NCI-H146 treated with DMSO at 0.1 percent for 48 hours (cell line): ENCODE measurements at regions not wholly inside any gene's neighbourhood (a gene's known extent, or its start where the extent isn't known, plus 50 kb on each side); places are given as distances from the start of the nearest gene placed in this dataset.
"Not testable (repeated sequence)": the region's sequence is repeated elsewhere in the genome, so short reads cannot be mapped to it uniquely, and the experiment has no call there.

Experiments used
- DNase-seq: peaks from one replicate; lab custom pipeline; 2025; ENCODE audit not compliant: unreplicated experiment; lab: John Stamatoyannopoulos, UW

GRCh38 chr14:43123544-43123943 lies 1383.5 kb downstream of the FSCB start:
- DNase-seq, result no peak

DNA sequence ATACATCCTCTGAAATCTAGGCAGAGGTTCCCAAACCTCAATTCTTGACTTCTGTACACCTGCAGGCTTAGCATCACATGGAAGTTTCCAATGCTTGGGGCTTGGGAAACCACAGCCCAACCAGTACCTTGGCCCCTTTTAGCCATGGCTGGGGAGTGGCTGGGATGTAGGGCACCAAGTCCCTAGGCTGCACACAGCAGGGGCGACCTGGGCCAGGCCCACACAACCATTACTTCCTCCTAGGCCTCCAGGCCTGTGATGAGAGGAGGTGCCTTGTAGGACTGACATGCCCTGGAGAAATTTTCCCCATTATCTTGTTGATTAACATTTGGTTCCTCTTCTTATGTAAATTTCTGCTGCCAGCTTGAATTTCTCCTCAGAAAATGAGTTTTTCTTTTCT lies 1387.4 kb downstream of the FSCB start:
- DNase-seq, result no peak

DNA sequence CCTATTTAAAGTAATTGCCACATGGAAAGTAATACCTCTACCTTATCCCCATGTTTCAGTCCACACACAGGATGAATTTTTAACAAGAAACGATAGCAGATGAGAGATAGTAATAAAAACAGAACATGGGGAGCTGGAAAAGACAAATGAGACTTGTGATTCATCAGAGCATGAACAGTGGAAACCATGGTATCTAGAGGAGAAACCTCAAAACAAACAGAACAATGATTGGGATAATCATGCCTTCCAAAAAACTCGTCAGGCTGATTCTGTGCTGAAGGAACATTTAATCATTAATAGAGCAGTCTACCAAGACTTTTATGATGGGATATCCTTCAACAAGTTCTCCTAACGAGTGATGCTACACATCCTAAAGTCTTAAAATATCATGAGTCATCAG lies 1390.7 kb downstream of the FSCB start:
- DNase-seq, result no peak

DNA sequence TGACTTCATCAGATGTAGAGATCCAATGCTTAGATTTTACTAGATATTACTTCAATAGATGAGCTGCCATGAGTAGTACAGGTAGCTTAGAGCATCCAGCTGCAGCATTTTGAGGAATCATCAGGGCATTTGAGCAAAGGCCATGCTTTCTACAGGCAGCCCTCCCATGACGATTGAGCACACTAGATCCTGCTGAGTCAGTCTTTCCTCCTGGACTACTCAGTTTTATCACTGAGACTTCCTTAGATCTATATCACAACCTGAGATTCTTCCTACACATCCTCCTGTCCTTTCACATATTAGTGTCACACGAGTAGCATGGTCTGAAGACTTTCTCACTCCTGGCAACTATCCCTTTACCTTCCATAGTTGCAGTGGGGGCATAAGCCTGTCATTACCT lies 1401.8 kb downstream of the FSCB start:
- no peak for DNase-seq

- DNase-seq, result no peak
These were observed 1416.7 kb downstream of the FSCB start for GRCh38 chr14:43090380-43090779.

DNA sequence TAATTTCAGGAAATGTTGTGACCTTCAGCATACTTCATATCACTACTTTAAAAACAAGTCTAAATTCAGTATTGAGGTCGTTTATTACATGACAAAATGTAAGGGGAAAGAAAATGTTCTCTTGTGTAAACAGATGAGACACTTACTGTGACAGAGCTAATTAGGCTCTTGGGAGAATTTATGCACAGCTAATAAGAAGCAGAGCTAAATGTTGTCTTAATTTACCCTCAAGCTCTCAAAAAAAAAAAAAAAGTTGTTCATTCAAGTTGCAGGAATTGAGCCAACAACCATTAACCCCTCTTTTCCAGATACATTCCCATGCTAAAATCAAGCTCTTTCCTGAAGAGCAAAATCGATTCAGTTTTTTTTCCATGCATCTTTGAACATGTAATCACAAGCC lies 1419.4 kb downstream of the FSCB start:
- DNase-seq, result no peak

- DNase-seq, result no peak
These were observed 1421.3 kb downstream of the FSCB start for GRCh38 chr14:43085819-43086218.

DNA sequence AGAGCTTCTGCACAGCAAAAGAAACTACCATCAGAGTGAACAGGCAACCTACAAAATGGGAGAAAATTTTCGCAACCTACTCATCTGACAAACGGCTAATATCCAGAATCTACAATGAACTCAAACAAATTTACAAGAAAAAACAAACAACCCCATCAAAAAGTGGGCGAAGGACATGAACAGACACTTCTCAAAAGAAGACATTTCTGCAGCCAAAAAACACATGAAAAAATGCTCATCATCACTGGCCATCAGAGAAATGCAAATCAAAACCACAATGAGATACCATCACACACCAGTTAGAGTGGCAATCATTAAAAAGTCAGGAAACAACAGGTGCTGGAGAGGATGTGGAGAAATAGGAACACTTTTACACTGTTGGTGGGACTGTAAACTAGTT lies 1439.7 kb downstream of the FSCB start:
- DNase-seq, result not testable (repeated sequence)

DNA sequence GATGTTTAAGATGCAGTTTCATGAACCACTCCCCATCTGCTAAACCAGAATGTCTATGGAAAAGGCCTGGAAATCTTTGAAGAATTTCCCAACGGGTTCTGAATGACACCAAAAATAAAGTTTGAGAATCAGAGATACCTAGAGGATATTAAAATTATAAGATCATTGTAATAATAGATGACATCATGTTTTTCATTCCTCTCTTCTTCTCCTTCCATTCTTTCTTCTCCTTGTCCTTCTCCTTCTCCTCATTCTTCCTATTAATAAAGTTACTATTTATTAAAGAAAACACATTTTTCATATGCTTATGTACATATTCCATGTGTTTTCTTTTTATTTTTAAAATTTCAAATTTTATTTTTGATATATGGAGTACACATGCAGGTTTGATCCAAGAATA lies 1449.4 kb downstream of the LRFN5 start:
- DNase-seq, result no peak

DNA sequence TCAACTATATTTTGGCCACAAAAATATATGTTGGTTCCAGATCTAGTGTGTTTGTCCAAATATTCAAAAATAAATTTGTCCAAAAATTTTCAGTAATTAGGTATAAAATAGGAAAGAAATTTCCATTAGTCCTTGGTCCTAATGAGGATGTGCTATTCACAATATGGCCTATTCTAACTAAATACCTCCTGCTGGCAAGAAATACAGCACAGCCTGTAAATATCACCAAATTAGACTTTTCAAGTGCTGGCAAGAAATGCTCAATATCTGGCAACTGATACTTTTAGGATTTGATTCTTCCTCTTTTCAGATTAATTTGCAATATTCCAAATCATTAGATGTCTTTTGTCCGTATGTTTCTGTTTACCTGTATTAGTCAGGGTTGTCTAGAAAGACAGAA lies 1446.2 kb downstream of the LRFN5 start:
- no peak for DNase-seq

DNA sequence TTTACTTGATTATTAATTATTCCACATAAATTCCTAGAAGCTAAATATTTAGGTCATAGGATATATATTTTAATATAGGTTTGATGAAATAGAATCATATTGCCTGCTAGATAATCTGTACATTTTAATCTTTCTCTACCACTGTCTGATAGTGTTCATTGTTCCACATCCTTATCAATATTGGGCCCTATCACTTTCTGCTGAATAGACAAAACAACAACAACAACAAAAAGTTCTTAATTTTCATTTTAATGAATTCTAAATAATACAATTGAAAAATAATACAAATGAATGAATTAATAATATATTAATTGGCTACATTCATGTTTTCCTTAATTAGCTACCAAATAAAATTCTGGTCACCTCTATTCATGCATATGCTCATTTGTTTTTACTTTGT lies 1437.2 kb downstream of the LRFN5 start:
- DNase-seq, result no peak

DNA sequence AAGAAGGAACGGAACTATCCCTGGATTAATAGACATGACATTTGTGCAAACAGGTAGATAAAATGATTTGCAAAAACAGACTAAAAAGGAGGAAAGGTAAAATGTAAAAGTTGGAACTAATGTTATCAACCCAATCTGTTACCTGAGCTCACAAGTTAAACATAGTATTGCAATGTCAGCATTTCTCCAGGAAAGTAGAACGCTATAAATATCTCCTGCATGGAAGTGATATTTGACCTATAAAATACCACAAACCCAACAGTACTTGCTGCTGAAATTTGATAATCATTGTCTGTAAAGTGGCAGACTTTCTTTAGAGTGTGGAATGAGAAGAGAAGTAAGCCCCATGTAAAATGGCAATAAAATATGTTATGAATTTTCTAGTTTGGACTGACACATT lies 1435.7 kb downstream of the LRFN5 start:
- DNase-seq, result no peak

DNA sequence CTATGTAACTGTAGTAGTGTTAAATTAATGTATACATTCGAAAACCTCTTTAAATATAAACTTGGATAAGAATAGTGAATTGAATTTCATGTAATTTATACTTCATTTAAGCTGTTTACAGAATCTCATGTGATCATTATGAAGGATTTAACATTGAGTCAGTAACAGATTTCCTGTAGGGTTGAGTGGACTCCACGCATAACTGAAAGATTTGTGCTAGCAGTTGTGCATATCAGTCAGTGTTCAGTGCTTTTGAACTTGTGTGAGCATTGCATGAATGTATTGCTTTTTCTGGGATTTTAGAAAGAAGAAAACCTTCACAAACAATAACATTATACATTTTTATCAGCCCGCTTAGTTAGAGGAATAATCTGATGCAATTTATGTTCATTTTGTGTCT lies 1435.3 kb downstream of the LRFN5 start:
- DNase-seq, result no peak

- DNase-seq, result no peak
These were observed 1434.5 kb downstream of the LRFN5 start for GRCh38 chr14:43041207-43041606.

DNA sequence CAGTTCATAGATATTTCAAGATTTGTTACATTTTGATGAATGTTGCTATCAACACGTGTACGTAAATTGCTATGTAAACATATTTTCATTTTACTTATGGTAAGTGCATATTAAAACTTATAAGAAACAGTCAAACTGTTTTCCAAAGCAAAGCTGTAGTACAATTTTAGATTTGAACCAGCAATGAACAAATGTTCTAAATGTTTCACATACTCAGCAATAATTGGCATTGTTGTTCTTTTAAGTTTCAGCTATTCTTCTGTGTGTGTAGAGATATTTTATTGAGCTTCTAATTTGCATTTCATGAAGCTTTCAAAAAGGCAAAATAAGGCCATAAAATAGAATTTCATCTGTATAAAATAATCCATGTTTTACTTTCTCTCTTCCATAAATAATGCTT lies 1433.2 kb downstream of the LRFN5 start:
- no peak for DNase-seq

GRCh38 chr14:43031598-43031997 lies 1424.9 kb downstream of the LRFN5 start:
- no peak for DNase-seq

DNA sequence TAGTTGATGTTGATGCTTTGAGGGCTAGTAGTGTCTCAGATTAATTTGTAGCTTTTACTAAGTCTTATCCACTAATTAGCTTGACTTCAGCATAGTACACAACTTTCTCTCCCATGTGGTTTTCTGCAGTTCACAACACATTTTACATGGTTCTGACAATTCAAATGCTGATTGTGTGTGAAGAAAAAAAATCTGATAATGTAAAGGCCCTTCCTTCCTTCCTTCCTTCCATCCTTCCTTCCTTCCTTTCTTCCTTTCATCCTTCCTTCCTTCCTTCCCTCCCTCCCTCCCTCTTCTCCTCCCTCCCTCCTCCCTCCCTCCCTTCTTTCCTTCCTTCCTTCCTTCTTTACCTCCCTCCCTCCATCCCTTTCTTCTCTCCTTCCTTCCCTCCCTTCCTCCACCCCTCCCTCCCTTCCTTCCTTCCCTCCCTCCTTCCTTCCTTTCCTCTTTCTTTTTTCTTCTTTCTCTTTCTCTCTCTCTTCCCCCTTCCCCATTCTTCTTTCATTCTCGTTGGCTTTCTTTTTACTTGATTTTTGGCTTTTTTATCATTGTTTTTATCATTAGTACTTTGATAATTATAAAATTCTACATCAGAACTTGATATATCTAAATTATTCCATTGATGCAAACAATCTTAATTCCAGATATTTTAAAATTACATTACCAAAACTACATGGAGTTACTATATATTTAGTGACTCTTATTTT lies 1415.6 kb downstream of the LRFN5 start:
- no peak for DNase-seq

DNA sequence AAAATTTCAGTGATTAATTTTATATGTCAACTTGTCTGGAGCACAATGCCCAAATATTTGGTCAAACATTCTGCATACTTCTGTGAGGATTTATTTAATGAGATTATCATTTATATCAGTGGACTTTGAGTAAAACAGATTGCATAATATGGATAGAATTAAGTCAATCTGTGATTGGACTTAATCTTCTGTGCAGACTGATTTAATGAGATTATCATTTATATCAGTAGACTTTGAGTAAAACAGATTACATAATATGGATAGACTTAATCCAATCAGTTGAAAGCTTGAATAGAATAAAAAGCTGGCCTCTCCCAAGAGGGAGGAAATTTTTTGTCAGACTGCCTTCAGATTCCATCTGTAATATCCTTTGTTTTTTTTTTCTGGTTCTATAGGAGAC lies 1413.2 kb downstream of the LRFN5 start:
- DNase-seq, result no peak

DNA sequence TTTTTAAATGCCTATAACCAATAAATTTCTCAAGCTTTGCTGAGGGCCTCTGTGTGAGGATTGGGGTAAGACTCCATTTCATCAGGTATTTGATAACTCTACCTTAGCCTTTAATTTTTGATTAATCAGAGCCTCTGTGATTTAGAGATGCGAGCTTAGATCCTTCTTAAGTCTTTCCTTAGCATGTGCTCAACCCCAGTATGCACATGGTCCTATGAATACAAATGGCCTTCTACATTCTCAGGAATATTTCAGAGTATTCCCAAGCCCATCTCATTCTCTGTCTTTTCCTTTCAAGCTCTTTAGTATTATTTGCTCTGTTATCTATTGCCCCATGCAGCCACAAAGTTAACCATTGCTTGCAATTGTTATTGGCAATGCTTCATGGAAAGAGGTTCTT lies 1407.7 kb downstream of the LRFN5 start:
- DNase-seq, result no peak

DNA sequence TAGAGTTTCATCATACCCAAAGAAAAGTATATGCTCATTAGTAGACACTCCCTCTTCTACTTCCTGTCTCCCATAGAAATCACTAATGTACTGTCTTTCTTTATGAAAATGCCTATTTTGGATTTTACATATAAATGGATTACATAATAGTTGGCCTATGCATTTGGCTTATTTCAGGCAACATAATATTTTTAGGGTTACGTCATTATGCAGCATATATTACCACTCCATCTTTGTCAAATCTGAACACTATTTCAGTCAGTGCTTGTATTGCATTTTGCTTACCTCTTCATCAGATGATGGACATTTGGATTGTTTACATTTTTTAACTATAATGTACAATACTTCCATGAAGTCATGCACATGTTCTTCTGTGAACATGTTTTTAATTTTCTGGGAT lies 1406.1 kb downstream of the LRFN5 start:
- DNase-seq, result no peak

- DNase-seq, result no peak
These were observed 1399.1 kb downstream of the LRFN5 start for GRCh38 chr14:43005807-43006206.

- no peak for DNase-seq
These were observed 1397.2 kb downstream of the LRFN5 start for GRCh38 chr14:43003845-43004244.

DNA sequence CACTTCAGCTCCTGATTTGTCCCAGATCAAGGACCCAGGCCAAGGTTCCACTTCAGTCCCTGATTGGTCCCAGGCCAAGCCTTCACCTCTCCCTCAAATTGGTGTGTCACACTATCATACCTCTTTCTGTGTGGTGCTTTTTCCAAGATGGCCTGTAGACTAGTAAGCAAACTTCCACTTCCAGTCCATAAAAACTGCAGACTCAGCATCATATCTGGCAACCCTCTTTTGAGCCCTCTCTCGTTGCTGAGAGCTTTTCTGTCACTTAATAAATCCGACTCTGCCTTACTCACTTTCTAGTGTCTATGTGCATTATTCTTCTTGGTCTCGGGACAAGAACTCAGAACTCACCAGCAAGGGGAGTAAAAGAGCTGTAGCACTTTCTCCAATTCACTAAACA lies 1395.1 kb downstream of the LRFN5 start:
- DNase-seq, result no peak
